Smooth muscle cell (in vitro differentiated cells): ENCODE measurements at regions not wholly inside any gene's neighbourhood (a gene's known extent, or its start where the extent isn't known, plus 50 kb on each side); places are given as distances from the start of the nearest gene placed in this dataset.

ENCODE experiments used
- DNase-seq: peaks from one replicate; lab custom pipeline; 2025; ENCODE audit not compliant: unreplicated experiment; lab: John Stamatoyannopoulos, UW
- H2AFZ ChIP-seq: fragments of 200-600 bp; sonication (generic); 2 replicates; pipeline ENCODE4 v1.6.0; 2016; ENCODE audit warnings: antibody characterized with exemption, low read depth, mild to moderate bottlenecking
- H3F3A ChIP-seq: fragments of 200-600 bp; sonication (generic); 2 replicates; pipeline ENCODE4 v1.6.0; 2017; ENCODE audit warnings: antibody characterized with exemption, low read depth
- H3K27ac ChIP-seq: fragments of 200-600 bp; sonication (generic); 2 replicates; pipeline ENCODE4 v1.5.1; 2016; ENCODE audit warnings: low read depth, mild to moderate bottlenecking
- H3K27me3 ChIP-seq: fragments of 200-600 bp; sonication (generic); 2 replicates; pipeline ENCODE4 v1.6.1; 2016; ENCODE audit warnings: low read depth, mild to moderate bottlenecking
- H3K36me3 ChIP-seq: fragments of 200-600 bp; sonication (generic); 2 replicates; pipeline ENCODE4 v1.5.1; 2016; ENCODE audit warnings: low read depth
- H3K4me1 ChIP-seq: fragments of 200-600 bp; sonication (generic); 2 replicates; pipeline ENCODE4 v1.5.1; 2016; ENCODE audit warnings: low read depth
- H3K4me2 ChIP-seq: fragments of 200-600 bp; sonication (generic); 2 replicates; pipeline ENCODE4 v1.6.0; 2016; ENCODE audit warnings: mild to moderate bottlenecking
- H3K4me3 ChIP-seq: fragments of 200-600 bp; sonication (generic); 2 replicates; pipeline ENCODE4 v1.5.1; 2016; ENCODE audit warnings: mild to moderate bottlenecking
- H3K79me2 ChIP-seq: fragments of 200-600 bp; sonication (generic); 2 replicates; pipeline ENCODE4 v1.6.0; 2016; ENCODE audit warnings: low read depth, mild to moderate bottlenecking
- H3K9ac ChIP-seq: fragments of 200-600 bp; sonication (generic); 2 replicates; pipeline ENCODE4 v1.6.0; 2016; ENCODE audit warnings: low read depth
- H3K9me3 ChIP-seq: fragments of 200-600 bp; sonication (generic); replicated peaks from 2 replicates; pipeline ENCODE4 v1.5.1; 2016; ENCODE audit warnings: low read depth
- H4K20me1 ChIP-seq: fragments of 200-600 bp; sonication (generic); 2 replicates; pipeline ENCODE4 v1.6.0; 2016; ENCODE audit warnings: low read depth
- whole genome bisulfite sequencing: methylation state at CpG from one replicate; pipeline ENCODE4 v1.1.7; 2016; ENCODE audit warnings: low lambda C conversion rate; 5-methylcytosine and 5-hydroxymethylcytosine counted together
- TF ChIP-seq, protein P1 (sequence below): fragments of 200-600 bp; sonication (generic); IDR thresholded peaks from 2 replicates; pipeline ENCODE4 v1.5.1; 2017; ENCODE audit warnings: borderline replicate concordance, mild to moderate bottlenecking, antibody characterized with exemption; ENCODE audit not compliant: insufficient read depth, poor library complexity, severe bottlenecking

DNA sequence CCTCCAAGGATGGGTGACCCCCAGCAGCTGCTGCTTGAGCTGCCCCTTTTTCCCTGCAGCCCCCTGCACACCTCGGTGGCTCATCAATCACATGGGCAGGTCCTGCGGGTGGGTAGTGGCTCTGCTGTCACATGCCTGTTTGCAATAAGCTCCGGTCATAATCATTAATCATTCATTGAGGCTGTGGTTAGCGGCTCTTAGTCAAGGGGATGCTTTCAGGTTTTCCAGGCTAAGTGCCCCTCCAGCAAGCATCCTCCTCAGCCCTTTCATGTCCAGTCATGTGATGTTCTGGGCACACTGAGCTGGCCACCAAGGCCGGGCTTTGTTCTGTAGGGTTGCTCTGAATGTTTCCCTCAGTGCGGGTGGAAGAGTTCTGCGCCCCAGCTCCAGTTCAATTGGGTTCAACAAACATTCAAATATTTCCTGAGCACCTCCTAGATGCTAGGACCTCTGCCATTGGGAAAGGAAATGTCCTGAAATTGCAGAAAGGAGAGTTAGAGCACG lies 96.4 kb upstream of the LDAH start:
- no peak overlapping the region for H2AFZ ChIP-seq
- 86% methylated on average over 8 of the region's 8 CpGs for WGBS
- no peaks in the 10 kb centered on the region for H3K4me1 ChIP-seq

DNA sequence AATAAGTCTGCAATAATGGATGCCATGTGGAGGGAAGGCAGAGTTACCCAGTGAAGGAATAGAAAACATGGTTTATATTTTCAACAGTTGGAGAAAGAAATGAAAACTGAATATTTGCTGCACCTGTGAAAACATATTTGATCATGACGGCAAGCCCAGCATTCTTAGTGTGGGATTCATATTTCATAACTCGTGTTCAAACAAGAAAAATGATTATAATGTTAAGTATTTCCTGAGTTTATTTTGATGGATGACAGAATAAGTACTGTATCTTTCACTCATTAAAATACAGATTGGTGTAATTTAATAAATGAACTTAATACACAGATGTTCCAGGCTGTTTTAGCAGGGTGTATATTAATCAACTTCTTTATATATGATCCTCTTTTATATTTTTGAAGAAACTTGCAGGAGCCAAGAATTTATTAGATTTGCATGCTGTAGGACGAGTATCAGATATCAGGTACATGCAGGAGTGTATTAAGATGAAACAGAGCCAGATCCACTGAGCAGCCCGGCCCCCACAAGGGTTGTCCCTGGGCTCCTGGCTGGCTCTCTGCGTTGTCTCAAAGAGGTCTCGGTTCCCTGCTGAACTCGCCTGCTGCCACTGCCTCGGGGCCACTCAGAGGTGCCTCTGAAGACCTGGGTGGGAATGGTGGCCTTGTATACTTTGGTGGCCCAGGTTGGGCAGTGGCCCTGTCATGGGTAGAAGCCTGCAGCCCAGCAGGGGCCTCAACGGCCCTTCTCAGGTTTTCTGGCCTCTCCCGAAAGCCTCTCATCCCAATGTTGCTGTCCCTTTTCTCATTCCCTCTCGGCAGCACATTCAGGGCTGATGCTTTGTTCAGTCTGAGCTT lies 95.0 kb upstream of the LDAH start:
- Histone ChIP-seq H3K4me2 (no peak overlapping the region), H3K27ac (no peak overlapping the region), H3K9ac (no peak overlapping the region), H3F3A (no peaks in the 10 kb centered on the region), H3K9me3 (no peaks in the 10 kb centered on the region), H3K36me3 (no peaks in the 10 kb centered on the region), H4K20me1 (no peaks in the 10 kb centered on the region), H3K79me2 (no peaks in the 10 kb centered on the region), H2AFZ (no peak overlapping the region), H3K4me3 (no peak overlapping the region), H3K27me3 (peaks cover 23% of the 10 kb centered on the region), H3K4me1 (no peaks in the 10 kb centered on the region)
- WGBS, result 79% methylated on average over 11 of the region's 11 CpGs
- TF ChIP-seq, protein P1, sequence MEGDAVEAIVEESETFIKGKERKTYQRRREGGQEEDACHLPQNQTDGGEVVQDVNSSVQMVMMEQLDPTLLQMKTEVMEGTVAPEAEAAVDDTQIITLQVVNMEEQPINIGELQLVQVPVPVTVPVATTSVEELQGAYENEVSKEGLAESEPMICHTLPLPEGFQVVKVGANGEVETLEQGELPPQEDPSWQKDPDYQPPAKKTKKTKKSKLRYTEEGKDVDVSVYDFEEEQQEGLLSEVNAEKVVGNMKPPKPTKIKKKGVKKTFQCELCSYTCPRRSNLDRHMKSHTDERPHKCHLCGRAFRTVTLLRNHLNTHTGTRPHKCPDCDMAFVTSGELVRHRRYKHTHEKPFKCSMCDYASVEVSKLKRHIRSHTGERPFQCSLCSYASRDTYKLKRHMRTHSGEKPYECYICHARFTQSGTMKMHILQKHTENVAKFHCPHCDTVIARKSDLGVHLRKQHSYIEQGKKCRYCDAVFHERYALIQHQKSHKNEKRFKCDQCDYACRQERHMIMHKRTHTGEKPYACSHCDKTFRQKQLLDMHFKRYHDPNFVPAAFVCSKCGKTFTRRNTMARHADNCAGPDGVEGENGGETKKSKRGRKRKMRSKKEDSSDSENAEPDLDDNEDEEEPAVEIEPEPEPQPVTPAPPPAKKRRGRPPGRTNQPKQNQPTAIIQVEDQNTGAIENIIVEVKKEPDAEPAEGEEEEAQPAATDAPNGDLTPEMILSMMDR, result no peak
- DNase-seq, result no peak

More for the DNA sequence above, 96.4 kb upstream of the LDAH start:
- Histone ChIP-seq H4K20me1 (no peaks in the 10 kb centered on the region), H3K27ac (no peak overlapping the region), H3K27me3 (peaks cover 23% of the 10 kb centered on the region), H3K4me2 (no peak overlapping the region), H3K36me3 (no peaks in the 10 kb centered on the region), H3K9ac (no peak overlapping the region), H3K4me3 (no peak overlapping the region), H3K9me3 (no peaks in the 10 kb centered on the region), H3K79me2 (no peaks in the 10 kb centered on the region), H3F3A (no peaks in the 10 kb centered on the region)
- TF ChIP-seq, protein P1, result no peak
- DNase-seq, result no peak

GRCh38 chr2:20917287-20917660 lies 94.4 kb upstream of the LDAH start:
- no peaks in the 10 kb centered on the region for H3K36me3 ChIP-seq
- H2AFZ ChIP-seq, result no peak overlapping the region
- no peaks in the 10 kb centered on the region for H3F3A ChIP-seq
- peaks cover 23% of the 10 kb centered on the region for H3K27me3 ChIP-seq
- H4K20me1 ChIP-seq, result no peaks in the 10 kb centered on the region
- no peak for DNase-seq
- no peak overlapping the region for H3K4me2 ChIP-seq
- H3K79me2 ChIP-seq, result no peaks in the 10 kb centered on the region
- no peak overlapping the region for H3K4me3 ChIP-seq
- 85% methylated on average over 8 of the region's 8 CpGs for WGBS
- no peaks in the 10 kb centered on the region for H3K9me3 ChIP-seq
- H3K27ac ChIP-seq, result no peak overlapping the region
- H3K4me1 ChIP-seq, result no peaks in the 10 kb centered on the region
- H3K9ac ChIP-seq, result no peak overlapping the region
- TF ChIP-seq, protein P1, result no peak
